ENCODE measurements at regions not wholly inside any gene's neighbourhood (a gene's known extent, or its start where the extent isn't known, plus 50 kb on each side); places are given as distances from the start of the nearest gene placed in this dataset.
"Not testable (repeated sequence)": the region's sequence is repeated elsewhere in the genome, so short reads cannot be mapped to it uniquely, and the experiment has no call there.

- no peak for DNase-seq
Measured at GRCh38 chr18:21928925-21929324, 188.3 kb downstream of the MIB1 start.

- no peak for DNase-seq
Measured at GRCh38 chr18:21930177-21930576, 189.6 kb downstream of the MIB1 start.

GRCh38 chr18:21933931-21934765 lies 193.6 kb downstream of the MIB1 start:
- DNase-seq, result no peak

- no peak for DNase-seq
Measured at GRCh38 chr18:21934766-21935015, 194.1 kb downstream of the MIB1 start.

- DNase-seq, result no peak
Measured at GRCh38 chr18:21943456-21943855, 202.9 kb downstream of the MIB1 start.

- DNase-seq, result no peak
Measured at GRCh38 chr18:21949326-21950015, 208.9 kb downstream of the MIB1 start.

GRCh38 chr18:21955757-21956652 lies 213.4 kb upstream of the GATA6 start:
- DNase-seq, result no peak

- DNase-seq, result no peak
Measured at GRCh38 chr18:21958263-21958662, 211.1 kb upstream of the GATA6 start.

- no peak for DNase-seq
Measured at GRCh38 chr18:21958707-21959450, 210.5 kb upstream of the GATA6 start.

GRCh38 chr18:21960189-21960588 lies 209.2 kb upstream of the GATA6 start:
- DNase-seq, result no peak

GRCh38 chr18:21963336-21963735 lies 206.1 kb upstream of the GATA6 start:
- DNase-seq, result no peak

GRCh38 chr18:21968338-21968737 lies 201.1 kb upstream of the GATA6 start:
- DNase-seq, result no peak

- no peak for DNase-seq
Measured at GRCh38 chr18:21972281-21972680, 197.1 kb upstream of the GATA6 start.

GRCh38 chr18:21975954-21976353 lies 193.4 kb upstream of the GATA6 start:
- not testable (repeated sequence) for DNase-seq

GRCh38 chr18:21978546-21979170 lies 190.7 kb upstream of the GATA6 start:
- no peak for DNase-seq

- no peak for DNase-seq
Measured at GRCh38 chr18:21979171-21979560, 190.2 kb upstream of the GATA6 start.

GRCh38 chr18:21979759-21980158 lies 189.6 kb upstream of the GATA6 start:
- DNase-seq, result no peak

GRCh38 chr18:21980744-21981143 lies 188.6 kb upstream of the GATA6 start:
- no peak for DNase-seq

- not testable (repeated sequence) for DNase-seq
Measured at GRCh38 chr18:21981489-21981888, 187.9 kb upstream of the GATA6 start.

- DNase-seq, result no peak
Measured at GRCh38 chr18:21991081-21991534, 178.3 kb upstream of the GATA6 start.

- DNase-seq, result no peak
Measured at GRCh38 chr18:21991886-21992285, 177.5 kb upstream of the GATA6 start.

- DNase-seq, result no peak
Measured at GRCh38 chr18:21996351-21996826, 173.0 kb upstream of the GATA6 start.

Measured in NCI-H1436 treated with DMSO at 0.1 percent for 48 hours (cell line).